K562 (cell line): ENCODE measurements at regions not wholly inside any gene's neighbourhood (a gene's known extent, or its start where the extent isn't known, plus 50 kb on each side); places are given as distances from the start of the nearest gene placed in this dataset.
A peak's percentile ranks its signal among the peaks of the same experiment; 100 is the strongest.

Experiments used
- CREB1 ChIP-seq, 2 experiments: sonication (generic) in 1 of 2; formaldehyde crosslinking in 1 of 2; IDR thresholded peaks; 2 replicates each; pipeline versions ENCODE4 v1.6.1 to v1.8.0; 2012 to 2022; ENCODE audit warnings: inconsistent platforms in 1 of 2, mild to moderate bottlenecking in 1 of 2, missing genetic modification reagents in 1 of 2, moderate library complexity in 1 of 2
- CUX1 ChIP-seq: fragments of 200-800 bp; sonication (Bioruptor generic); IDR thresholded peaks from 2 replicates; pipeline ENCODE4 v1.6.1; 2016; ENCODE audit warnings: missing genetic modification characterization, missing compliant biosample characterization
- FOXJ2 ChIP-seq: fragments of 200-800 bp; sonication (Bioruptor generic); IDR thresholded peaks from 2 replicates; pipeline ENCODE4 v1.6.1; 2016; ENCODE audit warnings: missing genetic modification characterization, missing compliant biosample characterization
- GABPB1 ChIP-seq: sonication (generic); formaldehyde crosslinking; IDR thresholded peaks from 2 replicates; pipeline ENCODE4 v1.8.0; 2022; ENCODE audit warnings: mild to moderate bottlenecking, missing genetic modification reagents
- POLR2H ChIP-seq: IDR thresholded peaks from 2 replicates; pipeline ENCODE4 v1.6.1; 2016; ENCODE audit warnings: missing genetic modification characterization, low read depth, mild to moderate bottlenecking, control low read depth, missing compliant biosample characterization, moderate library complexity
- RFX5 ChIP-seq: IDR thresholded peaks from 2 replicates; pipeline ENCODE4 v1.6.1; 2011; ENCODE audit warnings: low read depth, mild to moderate bottlenecking, improper control_type of control experiment, low read length
- THRA ChIP-seq: fragments of 450-650 bp; IDR thresholded peaks from 2 replicates; pipeline ENCODE4 v1.6.1; 2017; ENCODE audit warnings: mild to moderate bottlenecking, moderate library complexity
- ZBTB12 ChIP-seq: fragments of 250-450 bp; sonication (Bioruptor Pico); IDR thresholded peaks from 2 replicates; pipeline ENCODE4 v1.4.0; 2020
- ZNF318 ChIP-seq, 2 experiments: fragments of 450-650 bp; IDR thresholded peaks; 2 replicates each; pipeline ENCODE4 v1.6.1; 2016; ENCODE audit warnings: mild to moderate bottlenecking in 2 of 2, borderline replicate concordance in 1 of 2, low read depth in 1 of 2, moderate library complexity in 1 of 2
- ZNF41 ChIP-seq: fragments of 250-450 bp; sonication (Bioruptor Pico); conservative IDR thresholded peaks from 2 replicates; pipeline ENCODE4 v1.4.0; 2020; ENCODE audit warnings: mild to moderate bottlenecking
- ZNF668 ChIP-seq: fragments of 250-450 bp; sonication (Bioruptor Pico); IDR thresholded peaks from 2 replicates; pipeline ENCODE4 v1.8.0; 2022; ENCODE audit warnings: mild to moderate bottlenecking, inconsistent platforms

- no peak for TF ChIP-seq CUX1 (CRISPR knock-in tag)
- TF ChIP-seq THRA = no peak
- 0 out of 2 replicates have a peak, but pooled peaks have one; percentile 63 for TF ChIP-seq FOXJ2
- TF ChIP-seq RFX5 = no peak
- TF ChIP-seq ZNF41 (CRISPR knock-in tag) = no peak
- TF ChIP-seq GABPB1 (CRISPR knock-in tag) = 0 out of 2 replicates have a peak, but pooled peaks have one; percentile 35
- no peak for TF ChIP-seq ZNF318 (IDR thresholded peaks at IDR 0.05; ENCODE audit: borderline replicate concordance in 1 of 2, low read depth in 1 of 2)
- TF ChIP-seq POLR2H = peak; percentile 16; the same call in 1 of the 2 replicates
- peak; percentile 62; the same call in 1 of the 2 replicates for TF ChIP-seq ZBTB12 (CRISPR knock-in tag)
- TF ChIP-seq ZNF668 (CRISPR knock-in tag) = no peak
- TF ChIP-seq CREB1 (IDR thresholded peaks at IDR 0.05) = peak; percentile 76
- TF ChIP-seq CREB1 (CRISPR knock-in tag; IDR thresholded peaks at IDR 0.05) = peak; percentile 65
Observed at GRCh38 chr3:156604642-156605144, 49.8 kb upstream of the SSR3 start (continued).
